Parathyroid adenoma (tissue), 2 donors: ENCODE measurements at regions not wholly inside any gene's neighbourhood (a gene's known extent, or its start where the extent isn't known, plus 50 kb on each side); places are given as distances from the start of the nearest gene placed in this dataset.

Experiments
- H2AFZ ChIP-seq: fragments of 300-600 bp; sonication (generic); one replicate; pipeline ENCODE4 v1.7.0; 2017; ENCODE audit warnings: antibody characterized with exemption, mild to moderate bottlenecking
- H3K27ac ChIP-seq: fragments of 300-600 bp; sonication (generic); one replicate; pipeline ENCODE4 v1.7.0; 2017
- H3K27me3 ChIP-seq: fragments of 300-600 bp; sonication (generic); one replicate; pipeline ENCODE4 v1.7.0; 2017; ENCODE audit warnings: low read length; ENCODE audit not compliant: control insufficient read depth, insufficient read depth
- H3K36me3 ChIP-seq: fragments of 300-600 bp; sonication (generic); one replicate; pipeline ENCODE4 v1.7.0; 2017; ENCODE audit warnings: low read length; ENCODE audit not compliant: control insufficient read depth, insufficient read depth
- H3K4me1 ChIP-seq: fragments of 300-600 bp; sonication (generic); one replicate; pipeline ENCODE4 v1.7.0; 2017; ENCODE audit warnings: control low read depth
- H3K4me2 ChIP-seq: fragments of 300-600 bp; sonication (generic); one replicate; pipeline ENCODE4 v1.7.0; 2017; ENCODE audit warnings: low read length
- H3K4me3 ChIP-seq: fragments of 300-600 bp; sonication (generic); one replicate; pipeline ENCODE4 v1.7.0; 2017; ENCODE audit warnings: low read depth, low read length
- H3K79me2 ChIP-seq: fragments of 300-600 bp; sonication (generic); one replicate; pipeline ENCODE4 v1.7.0; 2017; ENCODE audit warnings: control low read depth
- H3K9ac ChIP-seq: fragments of 300-600 bp; sonication (generic); one replicate; pipeline ENCODE4 v1.7.0; 2017; ENCODE audit warnings: mild to moderate bottlenecking
- H3K9me3 ChIP-seq: fragments of 300-600 bp; sonication (generic); one replicate; pipeline ENCODE4 v1.7.0; 2017; ENCODE audit warnings: low read length; ENCODE audit not compliant: control insufficient read depth
- CTCF ChIP-seq: fragments of 300-600 bp; sonication (generic); IDR thresholded peaks from one replicate; pipeline ENCODE4 v1.7.0; 2017; ENCODE audit warnings: antibody characterized with exemption, mild to moderate bottlenecking
- donor health status: primary hyperparathyroidism.

GRCh38 chr7:136588216-136588615 lies 280.2 kb upstream of the CHRM2 start:
- Histone ChIP-seq H3K9ac (no peak overlapping the region), H3K4me2 (no peak overlapping the region), H3K27me3 (no peaks in the 10 kb centered on the region), H3K4me3 (no peak overlapping the region), H3K79me2 (no peaks in the 10 kb centered on the region), H3K27ac (no peak overlapping the region), H3K36me3 (no peaks in the 10 kb centered on the region), H3K9me3 (no peaks in the 10 kb centered on the region), H2AFZ (no peak overlapping the region), H3K4me1 (no peaks in the 10 kb centered on the region)
- no peak for TF ChIP-seq CTCF

- no peaks in the 10 kb centered on the region for H3K79me2 ChIP-seq
- no peaks in the 10 kb centered on the region for H3K4me1 ChIP-seq
- H3K27ac ChIP-seq: no peak overlapping the region
- no peaks in the 10 kb centered on the region for H3K9me3 ChIP-seq
- TF ChIP-seq CTCF: no peak
- no peaks in the 10 kb centered on the region for H3K27me3 ChIP-seq
- H3K4me3 ChIP-seq: no peak overlapping the region
- H3K9ac ChIP-seq: no peak overlapping the region
- no peak overlapping the region for H2AFZ ChIP-seq
- H3K4me2 ChIP-seq: no peak overlapping the region
- no peaks in the 10 kb centered on the region for H3K36me3 ChIP-seq
These were observed 282.3 kb upstream of the CHRM2 start for GRCh38 chr7:136585954-136586670.

- Histone ChIP-seq H3K36me3 (no peaks in the 10 kb centered on the region), H3K4me2 (no peak overlapping the region), H3K79me2 (no peaks in the 10 kb centered on the region), H2AFZ (no peak overlapping the region), H3K4me3 (no peak overlapping the region), H3K9ac (no peak overlapping the region), H3K4me1 (no peaks in the 10 kb centered on the region), H3K27me3 (no peaks in the 10 kb centered on the region), H3K9me3 (no peaks in the 10 kb centered on the region), H3K27ac (no peak overlapping the region)
- TF ChIP-seq CTCF: no peak
These were observed 302.0 kb upstream of the CHRM2 start for GRCh38 chr7:136566491-136566890.

- Histone ChIP-seq H3K4me3 (no peak overlapping the region), H3K36me3 (no peaks in the 10 kb centered on the region), H3K27ac (no peak overlapping the region), H3K9ac (no peak overlapping the region), H3K27me3 (no peaks in the 10 kb centered on the region), H2AFZ (no peak overlapping the region), H3K4me1 (no peaks in the 10 kb centered on the region), H3K79me2 (no peaks in the 10 kb centered on the region), H3K9me3 (no peaks in the 10 kb centered on the region), H3K4me2 (no peak overlapping the region)
- TF ChIP-seq CTCF: no peak
These were observed 312.5 kb upstream of the CHRM2 start for GRCh38 chr7:136555933-136556332.

GRCh38 chr7:136551618-136552017 lies 316.8 kb upstream of the CHRM2 start:
- Histone ChIP-seq H3K9ac (no peak overlapping the region), H2AFZ (no peak overlapping the region), H3K9me3 (no peaks in the 10 kb centered on the region), H3K79me2 (no peaks in the 10 kb centered on the region), H3K4me3 (no peak overlapping the region), H3K27me3 (no peaks in the 10 kb centered on the region), H3K4me2 (no peak overlapping the region), H3K27ac (no peak overlapping the region), H3K36me3 (no peaks in the 10 kb centered on the region), H3K4me1 (no peaks in the 10 kb centered on the region)
- TF ChIP-seq CTCF: no peak
